ENCODE measurements at regions not wholly inside any gene's neighbourhood (a gene's known extent, or its start where the extent isn't known, plus 50 kb on each side); places are given as distances from the start of the nearest gene placed in this dataset.

GRCh38 chr11:24286238-24286637, 210.6 kb upstream of the LUZP2 start:
- in situ Hi-C loops (cut with HindIII; ENCODE audit: low sequenced_read_pairs) = no loop called here
- no peak for DNase-seq (ENCODE audit: low read depth)
- no peak overlapping the region for H3K4me3 ChIP-seq (ENCODE audit: low read depth, low read length)
- TF ChIP-seq CTCF (IDR thresholded peaks at IDR 0.05; ENCODE audit: low read depth, low read length, missing control alignments) = no peak

- no peak for DNase-seq (ENCODE audit: low read depth)
Measured at GRCh38 chr11:24289301-24289700, 207.6 kb upstream of the LUZP2 start.

GRCh38 chr11:24293964-24294363, 202.9 kb upstream of the LUZP2 start:
- in situ Hi-C loops (cut with HindIII; ENCODE audit: low sequenced_read_pairs) = no loop called here
- TF ChIP-seq CTCF (IDR thresholded peaks at IDR 0.05; ENCODE audit: low read depth, low read length, missing control alignments) = no peak
- no peak overlapping the region for H3K4me3 ChIP-seq (ENCODE audit: low read depth, low read length)
- no peak for DNase-seq (ENCODE audit: low read depth)

More at GRCh38 chr11:24289301-24289700, 207.6 kb upstream of the LUZP2 start:
- H3K4me3 ChIP-seq (ENCODE audit: low read depth, low read length) = no peak overlapping the region
- in situ Hi-C loops (cut with HindIII; ENCODE audit: low sequenced_read_pairs) = no loop called here
- TF ChIP-seq CTCF (IDR thresholded peaks at IDR 0.05; ENCODE audit: low read depth, low read length, missing control alignments) = no peak

- no peak for DNase-seq (ENCODE audit: low read depth)
- no peak for TF ChIP-seq CTCF (IDR thresholded peaks at IDR 0.05; ENCODE audit: low read depth, low read length, missing control alignments)
- no peak overlapping the region for H3K4me3 ChIP-seq (ENCODE audit: low read depth, low read length)
- in situ Hi-C loops (cut with HindIII; ENCODE audit: low sequenced_read_pairs) = no loop called here
Measured at GRCh38 chr11:24295360-24295759, 201.5 kb upstream of the LUZP2 start.

GRCh38 chr11:24297461-24297860, 199.4 kb upstream of the LUZP2 start:
- DNase-seq (ENCODE audit: low read depth) = no peak
- TF ChIP-seq CTCF (IDR thresholded peaks at IDR 0.05; ENCODE audit: low read depth, low read length, missing control alignments) = no peak
- H3K4me3 ChIP-seq (ENCODE audit: low read depth, low read length) = no peak overlapping the region
- in situ Hi-C loops (cut with HindIII; ENCODE audit: low sequenced_read_pairs) = no loop called here

GRCh38 chr11:24298146-24298545, 198.7 kb upstream of the LUZP2 start:
- in situ Hi-C loops (cut with HindIII; ENCODE audit: low sequenced_read_pairs) = no loop called here
- TF ChIP-seq CTCF (IDR thresholded peaks at IDR 0.05; ENCODE audit: low read depth, low read length, missing control alignments) = no peak
- no peak overlapping the region for H3K4me3 ChIP-seq (ENCODE audit: low read depth, low read length)
- DNase-seq (ENCODE audit: low read depth) = no peak

- DNase-seq (ENCODE audit: low read depth) = no peak
- in situ Hi-C loops (cut with HindIII; ENCODE audit: low sequenced_read_pairs) = no loop called here
- no peak for TF ChIP-seq CTCF (IDR thresholded peaks at IDR 0.05; ENCODE audit: low read depth, low read length, missing control alignments)
- H3K4me3 ChIP-seq (ENCODE audit: low read depth, low read length) = no peak overlapping the region
Measured at GRCh38 chr11:24311974-24312373, 184.9 kb upstream of the LUZP2 start.
